ENCODE measurements at regions not wholly inside any gene's neighbourhood (a gene's known extent, or its start where the extent isn't known, plus 50 kb on each side); places are given as distances from the start of the nearest gene placed in this dataset.

DNA sequence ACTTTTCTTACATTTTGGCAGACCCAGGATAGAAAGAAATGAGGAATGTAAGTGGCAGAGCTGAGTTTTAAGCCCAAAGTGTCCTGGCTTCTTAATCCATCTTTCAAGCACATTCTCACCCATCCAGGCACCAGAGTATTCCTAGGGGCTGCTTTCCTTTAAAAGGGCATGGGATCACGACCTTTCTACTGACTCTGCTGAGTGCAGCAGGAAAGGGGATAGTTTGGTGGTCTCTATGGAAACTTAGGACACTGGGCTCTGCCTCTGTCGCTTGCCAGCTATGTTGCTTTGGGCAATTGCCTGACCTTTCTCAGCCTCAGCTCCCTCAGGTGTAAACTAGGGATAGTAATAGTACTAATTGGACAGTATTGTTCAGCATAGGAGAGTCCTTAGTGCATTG lies 458.4 kb downstream of the PDCD6IP start:
- TF ChIP-seq, protein P1, sequence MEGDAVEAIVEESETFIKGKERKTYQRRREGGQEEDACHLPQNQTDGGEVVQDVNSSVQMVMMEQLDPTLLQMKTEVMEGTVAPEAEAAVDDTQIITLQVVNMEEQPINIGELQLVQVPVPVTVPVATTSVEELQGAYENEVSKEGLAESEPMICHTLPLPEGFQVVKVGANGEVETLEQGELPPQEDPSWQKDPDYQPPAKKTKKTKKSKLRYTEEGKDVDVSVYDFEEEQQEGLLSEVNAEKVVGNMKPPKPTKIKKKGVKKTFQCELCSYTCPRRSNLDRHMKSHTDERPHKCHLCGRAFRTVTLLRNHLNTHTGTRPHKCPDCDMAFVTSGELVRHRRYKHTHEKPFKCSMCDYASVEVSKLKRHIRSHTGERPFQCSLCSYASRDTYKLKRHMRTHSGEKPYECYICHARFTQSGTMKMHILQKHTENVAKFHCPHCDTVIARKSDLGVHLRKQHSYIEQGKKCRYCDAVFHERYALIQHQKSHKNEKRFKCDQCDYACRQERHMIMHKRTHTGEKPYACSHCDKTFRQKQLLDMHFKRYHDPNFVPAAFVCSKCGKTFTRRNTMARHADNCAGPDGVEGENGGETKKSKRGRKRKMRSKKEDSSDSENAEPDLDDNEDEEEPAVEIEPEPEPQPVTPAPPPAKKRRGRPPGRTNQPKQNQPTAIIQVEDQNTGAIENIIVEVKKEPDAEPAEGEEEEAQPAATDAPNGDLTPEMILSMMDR (conservative IDR thresholded peaks at IDR 0.05), result no peak
- TF ChIP-seq EZH2 (IDR thresholded peaks at IDR 0.05; ENCODE audit: low read depth), result no peak
